ENCODE measurements at regions not wholly inside any gene's neighbourhood (a gene's known extent, or its start where the extent isn't known, plus 50 kb on each side); places are given as distances from the start of the nearest gene placed in this dataset.

GRCh38 chr13:47822036-47822435 lies 179.0 kb downstream of the SUCLA2 start:
- no peak for TF ChIP-seq POLR2A (IDR thresholded peaks at IDR 0.05)
- no peak for TF ChIP-seq CTCF (IDR thresholded peaks at IDR 0.05)

Data from vagina (tissue), 2 donors.